WTC11 (cell line): ENCODE measurements at regions not wholly inside any gene's neighbourhood (a gene's known extent, or its start where the extent isn't known, plus 50 kb on each side); places are given as distances from the start of the nearest gene placed in this dataset.

Source experiments
- ATF1 ChIP-seq: sonication (generic); formaldehyde crosslinking; IDR thresholded peaks from 2 replicates; pipeline ENCODE4 v1.8.1; 2023; ENCODE audit warnings: mild to moderate bottlenecking, moderate library complexity, missing genetic modification reagents
- CTCF ChIP-seq: fragments of 200-600 bp; IDR thresholded peaks from 2 replicates; pipeline ENCODE4 v1.8.0; 2022; ENCODE audit warnings: antibody characterized with exemption
- E2F4 ChIP-seq: sonication (generic); formaldehyde crosslinking; IDR thresholded peaks from 2 replicates; pipeline ENCODE4 v1.8.1; 2022; ENCODE audit warnings: low read depth, mild to moderate bottlenecking, moderate library complexity, missing genetic modification reagents, borderline replicate concordance
- ETV6 ChIP-seq: sonication (generic); formaldehyde crosslinking; IDR thresholded peaks from 2 replicates; pipeline ENCODE4 v1.8.1; 2022; ENCODE audit warnings: mild to moderate bottlenecking, missing genetic modification reagents
- FOXK1 ChIP-seq: sonication (generic); formaldehyde crosslinking; IDR thresholded peaks from 2 replicates; pipeline ENCODE4 v1.8.0; 2022; ENCODE audit warnings: mild to moderate bottlenecking, moderate library complexity, missing genetic modification reagents
- JUN ChIP-seq: sonication (generic); formaldehyde crosslinking; IDR thresholded peaks from 2 replicates; pipeline ENCODE4 v1.8.0; 2023; ENCODE audit warnings: mild to moderate bottlenecking, missing genetic modification reagents
- MAX ChIP-seq: sonication (generic); formaldehyde crosslinking; IDR thresholded peaks from 2 replicates; pipeline ENCODE4 v1.8.0; 2022; ENCODE audit warnings: mild to moderate bottlenecking, missing genetic modification reagents
- MLX ChIP-seq: sonication (generic); formaldehyde crosslinking; IDR thresholded peaks from 2 replicates; pipeline ENCODE4 v1.8.1; 2023; ENCODE audit warnings: mild to moderate bottlenecking, missing genetic modification reagents, moderate library complexity
- NFYB ChIP-seq: sonication (generic); formaldehyde crosslinking; conservative IDR thresholded peaks from 2 replicates; pipeline ENCODE4 v1.8.0; 2022; ENCODE audit warnings: low read depth, missing genetic modification reagents
- RELA ChIP-seq: sonication (generic); formaldehyde crosslinking; IDR thresholded peaks from 2 replicates; pipeline ENCODE4 v1.8.1; 2022; ENCODE audit warnings: missing genetic modification reagents, mild to moderate bottlenecking, borderline replicate concordance
- SMAD3 ChIP-seq: sonication (generic); formaldehyde crosslinking; IDR thresholded peaks from 2 replicates; pipeline ENCODE4 v1.8.0; 2022; ENCODE audit warnings: missing genetic modification reagents, mild to moderate bottlenecking, borderline replicate concordance
- SP1 ChIP-seq: sonication (generic); formaldehyde crosslinking; conservative IDR thresholded peaks from 2 replicates; pipeline ENCODE4 v1.8.1; 2022; ENCODE audit warnings: missing genetic modification reagents
- ZBTB21 ChIP-seq: sonication (generic); formaldehyde crosslinking; IDR thresholded peaks from 2 replicates; pipeline ENCODE4 v1.8.1; 2023; ENCODE audit warnings: mild to moderate bottlenecking, missing genetic modification reagents, borderline replicate concordance
- ZNF263 ChIP-seq: sonication (generic); formaldehyde crosslinking; IDR thresholded peaks from 2 replicates; pipeline ENCODE4 v1.8.1; 2022; ENCODE audit warnings: low read depth, mild to moderate bottlenecking, moderate library complexity, missing genetic modification reagents

GRCh38 chr10:65751896-65752295, 1173.9 kb upstream of the LRRTM3 start:
- TF ChIP-seq MLX (CRISPR knock-in tag): no peak
- no peak for TF ChIP-seq CTCF
- no peak for TF ChIP-seq ZNF263
- no peak for TF ChIP-seq SMAD3
- no peak for TF ChIP-seq NFYB (CRISPR knock-in tag)
- TF ChIP-seq ETV6 (CRISPR knock-in tag): no peak
- no peak for TF ChIP-seq FOXK1
- TF ChIP-seq RELA (CRISPR knock-in tag): no peak
- no peak for TF ChIP-seq JUN (CRISPR knock-in tag)
- TF ChIP-seq MAX (CRISPR knock-in tag): no peak
- TF ChIP-seq ATF1: no peak
- no peak for TF ChIP-seq ZBTB21 (CRISPR knock-in tag)
- TF ChIP-seq E2F4 (CRISPR knock-in tag): no peak
- no peak for TF ChIP-seq SP1
